ENCODE measurements at regions not wholly inside any gene's neighbourhood (a gene's known extent, or its start where the extent isn't known, plus 50 kb on each side); places are given as distances from the start of the nearest gene placed in this dataset.

GRCh38 chr2:194232600-194232999 is 1424.4 kb upstream of the SLC39A10 start:
- Histone ChIP-seq H3K4me1 (ENCODE audit: control insufficient read depth, insufficient read depth, low read depth, low read length) (no peaks in the 10 kb centered on the region), H3K18ac (ENCODE audit: low read depth in 1 of 2, low read length in 2 of 2) (no peak overlapping the region), H3K4me2 (ENCODE audit: low read length, poor library complexity, severe bottlenecking) (no peak overlapping the region), H2BK5ac (ENCODE audit: low read depth, low read length, poor library complexity, severe bottlenecking) (no peak overlapping the region), H3K23ac (ENCODE audit: low read length in 2 of 2) (no peak overlapping the region), H2BK120ac (ENCODE audit: low read depth, low read length) (no peak overlapping the region), H2BK15ac (ENCODE audit: low read depth, poor library complexity, severe bottlenecking) (no peak overlapping the region), H3K36me3 (ENCODE audit: control insufficient read depth in 1 of 2, insufficient read depth in 2 of 2, low read depth in 1 of 2, low read length in 2 of 2) (no peaks in the 10 kb centered on the region), H3K4me3 (ENCODE audit: insufficient read depth in 1 of 2, low read depth in 1 of 2, low read length in 2 of 2) (no peak overlapping the region), H3K9me3 (ENCODE audit: control insufficient read depth, low read length) (no peaks in the 10 kb centered on the region), H3K4ac (ENCODE audit: low read depth in 1 of 2, low read length in 2 of 2) (no peak overlapping the region), H3K27me3 (ENCODE audit: control insufficient read depth in 1 of 2, insufficient read depth in 1 of 2, low read length in 2 of 2) (no peaks in the 10 kb centered on the region), H3K9ac (ENCODE audit: low read length) (no peak overlapping the region), H2AFZ (ENCODE audit: low read depth, low read length) (no peak overlapping the region), H4K91ac (ENCODE audit: low read length) (no peak overlapping the region), H3K14ac (ENCODE audit: low read length in 2 of 2) (no peak overlapping the region), H2AK5ac (ENCODE audit: low read length, severe bottlenecking) (no peak overlapping the region), H3K79me1 (replicated peaks; ENCODE audit: low read length, poor library complexity, severe bottlenecking) (no peaks in the 10 kb centered on the region), H4K8ac (ENCODE audit: low read length) (no peak overlapping the region), H3K27ac (ENCODE audit: low read length, poor library complexity, severe bottlenecking) (no peak overlapping the region), H2BK12ac (ENCODE audit: low read length in 2 of 2) (no peak overlapping the region)
- 80% methylated on average over 1 of the region's 3 CpGs for whole genome bisulfite sequencing
- no peak for DNase-seq

- Histone ChIP-seq H3K4ac (ENCODE audit: low read depth in 1 of 2, low read length in 2 of 2) (no peak overlapping the region), H2AFZ (ENCODE audit: low read depth, low read length) (no peak overlapping the region), H4K8ac (ENCODE audit: low read length) (no peak overlapping the region), H3K36me3 (ENCODE audit: control insufficient read depth in 1 of 2, insufficient read depth in 2 of 2, low read depth in 1 of 2, low read length in 2 of 2) (no peaks in the 10 kb centered on the region), H3K27ac (ENCODE audit: low read length, poor library complexity, severe bottlenecking) (no peak overlapping the region), H2BK5ac (ENCODE audit: low read depth, low read length, poor library complexity, severe bottlenecking) (no peak overlapping the region), H3K4me2 (ENCODE audit: low read length, poor library complexity, severe bottlenecking) (no peak overlapping the region), H2BK12ac (ENCODE audit: low read length in 2 of 2) (no peak overlapping the region), H2AK5ac (ENCODE audit: low read length, severe bottlenecking) (no peak overlapping the region), H3K9me3 (ENCODE audit: control insufficient read depth, low read length) (no peaks in the 10 kb centered on the region), H3K18ac (ENCODE audit: low read depth in 1 of 2, low read length in 2 of 2) (no peak overlapping the region), H3K23ac (ENCODE audit: low read length in 2 of 2) (no peak overlapping the region), H3K4me1 (ENCODE audit: control insufficient read depth, insufficient read depth, low read depth, low read length) (no peaks in the 10 kb centered on the region), H2BK120ac (ENCODE audit: low read depth, low read length) (no peak overlapping the region), H3K27me3 (ENCODE audit: control insufficient read depth in 1 of 2, insufficient read depth in 1 of 2, low read length in 2 of 2) (no peaks in the 10 kb centered on the region), H3K9ac (ENCODE audit: low read length) (no peak overlapping the region), H3K14ac (ENCODE audit: low read length in 2 of 2) (no peak overlapping the region), H2BK15ac (ENCODE audit: low read depth, poor library complexity, severe bottlenecking) (no peak overlapping the region), H4K91ac (ENCODE audit: low read length) (no peak overlapping the region), H3K79me1 (replicated peaks; ENCODE audit: low read length, poor library complexity, severe bottlenecking) (no peaks in the 10 kb centered on the region), H3K4me3 (ENCODE audit: insufficient read depth in 1 of 2, low read depth in 1 of 2, low read length in 2 of 2) (no peak overlapping the region)
- WGBS: no CpG with 5 or more reads among the region's 1 CpG
- no peak for DNase-seq
Observed at GRCh38 chr2:194223218-194223617, 1433.8 kb upstream of the SLC39A10 start.

GRCh38 chr2:194214192-194214591 is 1442.8 kb upstream of the SLC39A10 start:
- Histone ChIP-seq H4K91ac (ENCODE audit: low read length) (no peak overlapping the region), H3K23ac (ENCODE audit: low read length in 2 of 2) (no peak overlapping the region), H3K27ac (ENCODE audit: low read length, poor library complexity, severe bottlenecking) (no peak overlapping the region), H2BK12ac (ENCODE audit: low read length in 2 of 2) (no peak overlapping the region), H3K36me3 (ENCODE audit: control insufficient read depth in 1 of 2, insufficient read depth in 2 of 2, low read depth in 1 of 2, low read length in 2 of 2) (no peaks in the 10 kb centered on the region), H2AFZ (ENCODE audit: low read depth, low read length) (no peak overlapping the region), H2BK15ac (ENCODE audit: low read depth, poor library complexity, severe bottlenecking) (no peak overlapping the region), H3K4me3 (ENCODE audit: insufficient read depth in 1 of 2, low read depth in 1 of 2, low read length in 2 of 2) (no peak overlapping the region), H3K4me2 (ENCODE audit: low read length, poor library complexity, severe bottlenecking) (no peak overlapping the region), H4K8ac (ENCODE audit: low read length) (no peak overlapping the region), H3K27me3 (ENCODE audit: control insufficient read depth in 1 of 2, insufficient read depth in 1 of 2, low read length in 2 of 2) (no peaks in the 10 kb centered on the region), H3K4me1 (ENCODE audit: control insufficient read depth, insufficient read depth, low read depth, low read length) (no peaks in the 10 kb centered on the region), H2BK5ac (ENCODE audit: low read depth, low read length, poor library complexity, severe bottlenecking) (no peak overlapping the region), H3K4ac (ENCODE audit: low read depth in 1 of 2, low read length in 2 of 2) (no peak overlapping the region), H3K9me3 (ENCODE audit: control insufficient read depth, low read length) (no peaks in the 10 kb centered on the region), H2AK5ac (ENCODE audit: low read length, severe bottlenecking) (no peak overlapping the region), H3K79me1 (replicated peaks; ENCODE audit: low read length, poor library complexity, severe bottlenecking) (no peaks in the 10 kb centered on the region), H3K18ac (ENCODE audit: low read depth in 1 of 2, low read length in 2 of 2) (no peak overlapping the region), H2BK120ac (ENCODE audit: low read depth, low read length) (no peak overlapping the region), H3K14ac (ENCODE audit: low read length in 2 of 2) (no peak overlapping the region), H3K9ac (ENCODE audit: low read length) (no peak overlapping the region)
- DNase-seq: no peak

- H3K4me2 ChIP-seq (ENCODE audit: low read length, poor library complexity, severe bottlenecking): no peak overlapping the region
- H3K27ac ChIP-seq (ENCODE audit: low read length, poor library complexity, severe bottlenecking): no peak overlapping the region
- WGBS: 72% methylated on average over 3 of the region's 5 CpGs
- no peak overlapping the region for H4K8ac ChIP-seq (ENCODE audit: low read length)
- no peak for DNase-seq
- H3K14ac ChIP-seq (ENCODE audit: low read length in 2 of 2): no peak overlapping the region
- no peak overlapping the region for H2AFZ ChIP-seq (ENCODE audit: low read depth, low read length)
- no peaks in the 10 kb centered on the region for H3K79me1 ChIP-seq (replicated peaks; ENCODE audit: low read length, poor library complexity, severe bottlenecking)
- H3K23ac ChIP-seq (ENCODE audit: low read length in 2 of 2): no peak overlapping the region
- no peak overlapping the region for H2BK15ac ChIP-seq (ENCODE audit: low read depth, poor library complexity, severe bottlenecking)
- no peak overlapping the region for H2BK120ac ChIP-seq (ENCODE audit: low read depth, low read length)
- no peak overlapping the region for H3K18ac ChIP-seq (ENCODE audit: low read depth in 1 of 2, low read length in 2 of 2)
- H2AK5ac ChIP-seq (ENCODE audit: low read length, severe bottlenecking): no peak overlapping the region
- peaks cover 10% of the 10 kb centered on the region for H3K9me3 ChIP-seq (ENCODE audit: control insufficient read depth, low read length)
- no peak overlapping the region for H3K4ac ChIP-seq (ENCODE audit: low read depth in 1 of 2, low read length in 2 of 2)
- no peak overlapping the region for H3K9ac ChIP-seq (ENCODE audit: low read length)
- H4K91ac ChIP-seq (ENCODE audit: low read length): no peak overlapping the region
- H2BK5ac ChIP-seq (ENCODE audit: low read depth, low read length, poor library complexity, severe bottlenecking): no peak overlapping the region
- H2BK12ac ChIP-seq (ENCODE audit: low read length in 2 of 2): no peak overlapping the region
- H3K36me3 ChIP-seq (ENCODE audit: control insufficient read depth in 1 of 2, insufficient read depth in 2 of 2, low read depth in 1 of 2, low read length in 2 of 2): no peaks in the 10 kb centered on the region
- no peak overlapping the region for H3K4me3 ChIP-seq (ENCODE audit: insufficient read depth in 1 of 2, low read depth in 1 of 2, low read length in 2 of 2)
- no peaks in the 10 kb centered on the region for H3K4me1 ChIP-seq (ENCODE audit: control insufficient read depth, insufficient read depth, low read depth, low read length)
- H3K27me3 ChIP-seq (ENCODE audit: control insufficient read depth in 1 of 2, insufficient read depth in 1 of 2, low read length in 2 of 2): no peaks in the 10 kb centered on the region
Observed at GRCh38 chr2:194205568-194206227, 1451.3 kb upstream of the SLC39A10 start.
